ENCODE measurements at regions not wholly inside any gene's neighbourhood (a gene's known extent, or its start where the extent isn't known, plus 50 kb on each side); places are given as distances from the start of the nearest gene placed in this dataset.

- no peak for TF ChIP-seq CTCF (IDR thresholded peaks at IDR 0.05)
- no peak for TF ChIP-seq POLR2A (IDR thresholded peaks at IDR 0.05)
Measured at GRCh38 chr9:33676746-33677505, 118.4 kb upstream of the PRSS3 start.

All from heart left ventricle (tissue), 13 donors.